GM12865 (cell line): ENCODE measurements at regions not wholly inside any gene's neighbourhood (a gene's known extent, or its start where the extent isn't known, plus 50 kb on each side); places are given as distances from the start of the nearest gene placed in this dataset.

Source experiments
- DNase-seq: peaks from one replicate; pipeline ENCODE4 v3.0.0; 2010; ENCODE audit warnings: low read depth
- H3K4me3 ChIP-seq: 2 replicates; pipeline ENCODE4 v1.5.1; 2011; ENCODE audit warnings: mild to moderate bottlenecking, low read depth, low read length, control low read depth
- CTCF ChIP-seq: IDR thresholded peaks from 2 replicates; pipeline ENCODE4 v1.5.1; 2011; ENCODE audit warnings: low read length, control low read depth, low read depth, inconsistent platforms; ENCODE audit not compliant: insufficient read depth; ENCODE audit errors: missing control alignments

GRCh38 chr7:97280950-97281349 is 163.5 kb downstream of the SDHAF3 start:
- no peak for TF ChIP-seq CTCF
- no peak for DNase-seq
- H3K4me3 ChIP-seq, result no peak overlapping the region

GRCh38 chr7:97285348-97285747 is 167.8 kb downstream of the SDHAF3 start:
- DNase-seq, result no peak
- no peak overlapping the region for H3K4me3 ChIP-seq
- TF ChIP-seq CTCF, result no peak

GRCh38 chr7:97293031-97293430 is 175.5 kb downstream of the SDHAF3 start:
- DNase-seq, result no peak
- no peak for TF ChIP-seq CTCF
- H3K4me3 ChIP-seq, result no peak overlapping the region

- no peak overlapping the region for H3K4me3 ChIP-seq
- no peak for TF ChIP-seq CTCF
- DNase-seq, result no peak
These were observed 181.1 kb downstream of the SDHAF3 start for GRCh38 chr7:97298561-97298960.

GRCh38 chr7:97305589-97305988 is 188.1 kb downstream of the SDHAF3 start:
- H3K4me3 ChIP-seq, result no peak overlapping the region
- DNase-seq, result no peak
- TF ChIP-seq CTCF, result no peak

- DNase-seq, result no peak
- H3K4me3 ChIP-seq, result no peak overlapping the region
- no peak for TF ChIP-seq CTCF
These were observed 190.1 kb downstream of the SDHAF3 start for GRCh38 chr7:97307521-97308108.

- DNase-seq, result no peak
- TF ChIP-seq CTCF, result no peak
- no peak overlapping the region for H3K4me3 ChIP-seq
These were observed 196.4 kb downstream of the SDHAF3 start for GRCh38 chr7:97313900-97314299.
